Neural cell (in vitro differentiated cells): ENCODE measurements at regions not wholly inside any gene's neighbourhood (a gene's known extent, or its start where the extent isn't known, plus 50 kb on each side); places are given as distances from the start of the nearest gene placed in this dataset.

Experiments
- EP300 ChIP-seq: fragments of 450-650 bp; conservative IDR thresholded peaks from 2 replicates; pipeline ENCODE4 v1.6.1; 2014; ENCODE audit warnings: antibody characterized with exemption, mild to moderate bottlenecking, moderate library complexity; ENCODE audit not compliant: poor library complexity, severe bottlenecking
- MXI1 ChIP-seq: fragments of 450-650 bp; conservative IDR thresholded peaks from 2 replicates; pipeline ENCODE4 v1.6.1; 2014; ENCODE audit warnings: antibody characterized with exemption, mild to moderate bottlenecking; ENCODE audit not compliant: poor library complexity, severe bottlenecking
- RAD21 ChIP-seq: fragments of 450-650 bp; conservative IDR thresholded peaks from 2 replicates; pipeline ENCODE4 v1.6.1; 2014; ENCODE audit warnings: antibody characterized with exemption, mild to moderate bottlenecking, moderate library complexity
- SMC3 ChIP-seq: fragments of 450-650 bp; conservative IDR thresholded peaks from 2 replicates; pipeline ENCODE4 v1.6.1; 2014; ENCODE audit warnings: antibody characterized with exemption, mild to moderate bottlenecking, moderate library complexity; ENCODE audit not compliant: poor library complexity
- TAF1 ChIP-seq: IDR thresholded peaks from 2 replicates; pipeline ENCODE4 v1.6.1; 2012; ENCODE audit warnings: low read depth
- TF ChIP-seq, protein P1 (sequence below): fragments of 450-650 bp; IDR thresholded peaks from 2 replicates; pipeline ENCODE4 v1.5.1; 2014; ENCODE audit warnings: antibody characterized with exemption, mild to moderate bottlenecking, moderate library complexity; ENCODE audit not compliant: poor library complexity, severe bottlenecking

DNA sequence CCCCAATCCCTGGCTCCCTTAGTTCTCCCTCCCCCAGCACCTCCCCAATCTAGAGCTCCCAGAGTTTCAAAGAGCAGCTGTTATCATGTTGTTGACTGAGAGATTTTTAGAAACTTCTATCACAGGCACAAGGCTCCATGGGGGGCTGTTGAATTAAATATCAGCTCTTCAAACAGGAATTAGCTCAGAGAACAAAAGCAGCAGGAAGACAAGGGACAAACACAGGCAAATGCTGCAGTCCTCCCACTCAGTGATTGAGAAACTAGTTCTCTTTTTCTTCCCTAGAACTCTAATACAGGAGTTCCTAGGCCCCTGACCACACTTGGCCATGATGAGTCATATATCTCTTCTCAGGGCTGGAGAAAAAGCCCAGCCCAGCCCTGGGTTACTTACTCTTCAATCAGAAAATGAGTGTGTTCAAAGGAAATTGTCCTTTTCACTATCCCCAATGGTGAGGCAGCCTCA, 262.1 kb downstream of the IGSF11 start:
- TF ChIP-seq, protein P1, sequence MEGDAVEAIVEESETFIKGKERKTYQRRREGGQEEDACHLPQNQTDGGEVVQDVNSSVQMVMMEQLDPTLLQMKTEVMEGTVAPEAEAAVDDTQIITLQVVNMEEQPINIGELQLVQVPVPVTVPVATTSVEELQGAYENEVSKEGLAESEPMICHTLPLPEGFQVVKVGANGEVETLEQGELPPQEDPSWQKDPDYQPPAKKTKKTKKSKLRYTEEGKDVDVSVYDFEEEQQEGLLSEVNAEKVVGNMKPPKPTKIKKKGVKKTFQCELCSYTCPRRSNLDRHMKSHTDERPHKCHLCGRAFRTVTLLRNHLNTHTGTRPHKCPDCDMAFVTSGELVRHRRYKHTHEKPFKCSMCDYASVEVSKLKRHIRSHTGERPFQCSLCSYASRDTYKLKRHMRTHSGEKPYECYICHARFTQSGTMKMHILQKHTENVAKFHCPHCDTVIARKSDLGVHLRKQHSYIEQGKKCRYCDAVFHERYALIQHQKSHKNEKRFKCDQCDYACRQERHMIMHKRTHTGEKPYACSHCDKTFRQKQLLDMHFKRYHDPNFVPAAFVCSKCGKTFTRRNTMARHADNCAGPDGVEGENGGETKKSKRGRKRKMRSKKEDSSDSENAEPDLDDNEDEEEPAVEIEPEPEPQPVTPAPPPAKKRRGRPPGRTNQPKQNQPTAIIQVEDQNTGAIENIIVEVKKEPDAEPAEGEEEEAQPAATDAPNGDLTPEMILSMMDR = no peak
- TF ChIP-seq TAF1 (no peak), EP300 (no peak), RAD21 (no peak), SMC3 (no peak), MXI1 (no peak)
